ENCODE measurements at regions not wholly inside any gene's neighbourhood (a gene's known extent, or its start where the extent isn't known, plus 50 kb on each side); places are given as distances from the start of the nearest gene placed in this dataset.

DNA sequence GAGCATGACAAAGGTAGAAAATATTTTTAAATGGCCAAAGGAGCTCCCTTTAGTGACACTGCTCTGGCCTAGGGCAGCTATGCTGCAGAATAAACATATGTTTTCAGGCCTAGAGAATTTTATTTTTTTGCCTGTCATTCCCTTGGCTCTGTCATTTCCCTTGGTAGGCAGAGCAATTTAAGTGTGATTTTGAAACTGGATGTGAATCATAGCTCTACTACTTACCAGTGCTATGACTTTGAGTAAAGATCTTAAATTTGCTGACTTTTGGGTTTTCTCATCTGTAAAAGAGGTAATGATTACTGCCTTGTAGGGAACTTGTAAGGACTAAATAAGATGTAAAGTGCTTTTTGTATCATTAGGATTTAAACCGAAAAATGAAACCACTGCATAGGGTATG is 189.0 kb upstream of the ZRANB2 start:
- no peak overlapping the region for H3K4me3 ChIP-seq (ENCODE audit: low read depth, low read length)
- no peak for DNase-seq (ENCODE audit: low read depth)

DNA sequence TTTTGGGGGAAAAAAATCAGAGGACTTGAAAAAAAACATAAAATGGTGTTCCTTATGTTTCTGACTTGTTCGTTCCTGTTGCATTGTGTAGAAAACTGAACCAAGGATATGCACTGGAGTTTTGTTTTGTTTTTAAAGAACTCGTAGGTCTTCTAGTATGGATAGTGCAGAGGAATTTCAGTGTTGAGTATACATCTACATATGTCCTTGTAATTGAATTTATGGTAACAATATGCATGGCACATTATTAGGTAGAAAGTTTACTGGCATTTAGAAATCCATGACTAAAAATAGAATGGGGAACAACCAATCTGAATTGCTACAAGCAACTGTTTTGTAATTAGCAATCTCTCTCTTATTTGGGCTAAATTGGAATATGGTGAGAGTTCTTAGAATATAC is 188.3 kb upstream of the ZRANB2 start:
- no peak for DNase-seq (ENCODE audit: low read depth)
- H3K4me3 ChIP-seq (ENCODE audit: low read depth, low read length): no peak overlapping the region

GRCh38 chr1:71267220-71267619 is 186.4 kb upstream of the ZRANB2 start:
- no peak overlapping the region for H3K4me3 ChIP-seq (ENCODE audit: low read depth, low read length)
- DNase-seq (ENCODE audit: low read depth): no peak

GRCh38 chr1:71264039-71264438 is 183.2 kb upstream of the ZRANB2 start:
- DNase-seq (ENCODE audit: low read depth): no peak
- no peak overlapping the region for H3K4me3 ChIP-seq (ENCODE audit: low read depth, low read length)

- no peak for DNase-seq (ENCODE audit: low read depth)
Observed at GRCh38 chr1:71262970-71263369, 182.1 kb upstream of the ZRANB2 start.

DNA sequence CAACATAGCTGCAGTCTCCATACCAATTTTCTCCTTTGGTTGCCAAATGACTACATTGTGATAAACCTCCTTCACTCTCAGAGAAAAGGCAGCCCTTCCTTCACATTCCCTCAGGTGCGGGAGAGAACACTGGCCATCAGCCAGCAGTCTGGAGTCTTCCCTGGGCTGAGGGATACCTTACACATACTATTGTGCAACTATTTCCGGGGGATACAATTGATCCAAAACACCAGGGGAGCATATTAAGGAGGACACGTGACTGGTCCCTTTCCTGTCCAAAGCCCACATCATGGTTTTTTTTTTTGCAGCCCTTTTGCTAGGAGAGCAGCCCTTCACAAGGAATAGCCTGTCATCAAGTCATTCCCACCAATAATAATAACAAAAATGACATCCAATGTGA is 172.1 kb upstream of the ZRANB2 start:
- no peak overlapping the region for H3K4me3 ChIP-seq (ENCODE audit: low read depth, low read length)
- no peak for DNase-seq (ENCODE audit: low read depth)

More at GRCh38 chr1:71262970-71263369, 182.1 kb upstream of the ZRANB2 start:
- no peak overlapping the region for H3K4me3 ChIP-seq (ENCODE audit: low read depth, low read length)

DNA sequence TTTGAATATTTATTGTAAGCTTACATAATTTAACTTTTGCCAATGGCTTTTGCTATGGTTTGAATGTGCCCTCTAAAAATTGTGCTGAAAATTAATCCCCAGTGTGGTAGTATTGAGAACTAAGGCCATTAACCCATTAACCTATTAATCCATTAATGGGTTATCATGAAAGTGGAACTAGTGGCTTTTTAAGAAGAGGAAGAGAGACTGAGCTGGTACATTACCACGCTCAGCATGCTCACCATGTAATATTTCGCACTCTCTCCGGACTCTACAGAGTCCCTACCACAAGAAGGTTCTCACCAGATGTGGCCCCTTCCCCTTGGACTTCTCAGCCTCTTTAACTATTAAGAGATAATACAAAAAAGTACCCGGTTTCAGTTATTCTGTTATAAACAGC is 164.4 kb upstream of the ZRANB2 start:
- no peak overlapping the region for H3K4me3 ChIP-seq (ENCODE audit: low read depth, low read length)
- DNase-seq (ENCODE audit: low read depth): no peak

- no peak for DNase-seq (ENCODE audit: low read depth)
- no peak overlapping the region for H3K4me3 ChIP-seq (ENCODE audit: low read depth, low read length)
Observed at GRCh38 chr1:71242239-71242638, 161.4 kb upstream of the ZRANB2 start.

- peak; percentile 18 for DNase-seq (ENCODE audit: low read depth)
- H3K4me3 ChIP-seq (ENCODE audit: low read depth, low read length): no peak overlapping the region
Observed at GRCh38 chr1:71240656-71241055, 159.8 kb upstream of the ZRANB2 start.

DNA sequence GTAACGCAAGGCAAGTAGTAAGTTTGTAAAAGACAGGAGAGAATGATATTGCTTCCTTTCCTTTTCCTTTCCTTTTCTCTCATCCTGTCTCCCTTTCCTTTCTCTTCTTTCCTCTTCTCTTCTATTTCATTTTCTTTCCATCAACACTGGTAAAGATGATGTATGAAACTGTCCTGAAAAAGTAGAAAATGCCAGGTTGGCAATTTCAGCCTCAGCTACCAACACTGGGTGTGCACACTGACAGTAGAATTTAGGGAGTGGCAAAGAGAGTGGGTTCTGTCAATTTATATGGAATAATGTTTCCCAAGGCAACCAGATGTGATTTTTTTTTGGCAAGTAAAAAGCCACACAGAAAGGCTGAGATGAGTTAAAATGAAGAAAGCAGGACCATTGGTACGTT is 155.7 kb upstream of the ZRANB2 start:
- no peak for DNase-seq (ENCODE audit: low read depth)
- no peak overlapping the region for H3K4me3 ChIP-seq (ENCODE audit: low read depth, low read length)

GRCh38 chr1:71233645-71234044 is 152.8 kb upstream of the ZRANB2 start:
- H3K4me3 ChIP-seq (ENCODE audit: low read depth, low read length): no peak overlapping the region
- no peak for DNase-seq (ENCODE audit: low read depth)

DNA sequence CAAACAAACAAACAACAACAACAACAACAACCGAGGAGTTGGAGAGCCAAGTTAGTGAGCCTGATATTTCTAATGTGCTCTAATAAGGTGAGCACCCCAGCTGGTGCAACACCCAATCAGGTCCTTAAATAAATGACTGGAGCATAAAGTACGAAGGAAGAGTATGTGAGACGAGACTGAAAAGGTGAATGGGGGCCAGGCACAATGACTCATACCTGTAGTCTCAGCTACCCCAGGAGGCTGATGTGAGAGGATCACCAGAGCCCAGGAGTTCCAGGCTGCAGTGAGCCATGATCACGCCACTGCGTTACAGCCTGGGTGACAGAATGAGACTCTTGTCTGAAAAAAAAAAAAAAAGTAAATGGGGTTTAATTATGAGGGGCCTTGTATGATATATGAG is 152.0 kb upstream of the ZRANB2 start:
- H3K4me3 ChIP-seq (ENCODE audit: low read depth, low read length): no peak overlapping the region

GRCh38 chr1:71232166-71232763 is 151.4 kb upstream of the ZRANB2 start:
- no peak for DNase-seq (ENCODE audit: low read depth)
- no peak overlapping the region for H3K4me3 ChIP-seq (ENCODE audit: low read depth, low read length)

More for the DNA sequence above, 152.0 kb upstream of the ZRANB2 start:
- no peak for DNase-seq (ENCODE audit: low read depth)

DNA sequence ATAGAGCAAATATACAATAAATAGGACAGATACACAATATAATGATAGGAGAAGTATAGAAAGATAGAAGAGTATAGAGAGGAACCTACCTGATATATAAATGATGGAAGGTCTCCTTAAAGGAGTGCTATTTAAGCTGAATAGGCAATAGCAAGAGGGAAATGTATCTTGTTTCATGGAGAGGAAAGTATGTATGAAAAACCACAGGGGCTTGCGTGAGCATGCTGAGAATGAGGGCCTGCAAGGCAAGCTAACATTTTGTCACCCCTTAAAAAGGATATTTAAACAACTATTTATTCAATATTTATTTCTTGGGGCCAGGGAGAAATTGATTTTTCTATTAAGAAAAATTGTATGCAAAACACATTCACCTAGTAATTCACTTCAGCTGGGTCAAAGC is 150.9 kb upstream of the ZRANB2 start:
- H3K4me3 ChIP-seq (ENCODE audit: low read depth, low read length): no peak overlapping the region
- no peak for DNase-seq (ENCODE audit: low read depth)

GRCh38 chr1:71228742-71229365 is 148.0 kb upstream of the ZRANB2 start:
- H3K4me3 ChIP-seq (ENCODE audit: low read depth, low read length): no peak overlapping the region
- DNase-seq (ENCODE audit: low read depth): no peak

DNA sequence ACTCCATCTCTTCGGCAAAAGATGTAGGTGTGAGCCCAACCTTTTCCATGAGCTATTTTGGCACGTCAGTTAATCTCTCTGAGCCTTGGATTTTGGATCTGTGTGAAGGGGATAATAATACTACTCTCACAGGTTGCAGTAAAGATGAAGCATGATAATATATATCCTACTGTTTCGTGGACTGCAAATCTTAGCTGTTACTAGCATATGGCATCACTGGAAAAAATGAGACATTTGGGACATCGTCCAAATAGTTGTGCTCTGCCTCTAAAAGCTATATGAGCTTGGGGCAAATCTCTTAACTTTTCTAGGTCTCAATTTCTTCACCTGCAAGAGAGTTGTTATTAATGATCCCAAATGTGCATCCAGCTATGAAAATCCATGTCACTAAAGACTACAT is 147.4 kb upstream of the ZRANB2 start:
- H3K4me3 ChIP-seq (ENCODE audit: low read depth, low read length): no peak overlapping the region
- DNase-seq (ENCODE audit: low read depth): no peak

GRCh38 chr1:71224741-71225377 is 144.0 kb upstream of the ZRANB2 start:
- no peak for DNase-seq (ENCODE audit: low read depth)
- H3K4me3 ChIP-seq (ENCODE audit: low read depth, low read length): no peak overlapping the region

GRCh38 chr1:71223641-71224340 is 143.0 kb upstream of the ZRANB2 start:
- DNase-seq (ENCODE audit: low read depth): peak; percentile 42
- H3K4me3 ChIP-seq (ENCODE audit: low read depth, low read length): no peak overlapping the region

DNA sequence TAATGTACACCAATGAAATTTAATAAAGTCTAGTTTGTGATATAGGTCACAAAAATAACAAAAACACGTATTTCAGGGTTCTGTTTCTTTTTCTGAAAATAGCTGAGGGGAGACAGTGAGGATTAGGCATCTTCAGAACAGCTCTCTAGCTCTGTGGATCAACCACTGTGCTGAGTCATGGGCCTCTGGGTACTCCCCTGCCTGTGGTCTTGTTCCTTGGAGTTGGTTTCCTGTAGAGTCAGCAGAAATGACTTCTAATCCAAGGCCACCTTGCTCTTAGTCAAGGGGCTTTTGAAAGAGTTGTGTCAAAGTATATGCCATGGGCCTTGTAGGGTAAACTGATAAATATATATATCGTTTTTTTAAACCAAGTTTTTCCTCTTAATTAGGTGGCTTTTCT is 141.8 kb upstream of the ZRANB2 start:
- no peak for DNase-seq (ENCODE audit: low read depth)
- H3K4me3 ChIP-seq (ENCODE audit: low read depth, low read length): no peak overlapping the region

DNA sequence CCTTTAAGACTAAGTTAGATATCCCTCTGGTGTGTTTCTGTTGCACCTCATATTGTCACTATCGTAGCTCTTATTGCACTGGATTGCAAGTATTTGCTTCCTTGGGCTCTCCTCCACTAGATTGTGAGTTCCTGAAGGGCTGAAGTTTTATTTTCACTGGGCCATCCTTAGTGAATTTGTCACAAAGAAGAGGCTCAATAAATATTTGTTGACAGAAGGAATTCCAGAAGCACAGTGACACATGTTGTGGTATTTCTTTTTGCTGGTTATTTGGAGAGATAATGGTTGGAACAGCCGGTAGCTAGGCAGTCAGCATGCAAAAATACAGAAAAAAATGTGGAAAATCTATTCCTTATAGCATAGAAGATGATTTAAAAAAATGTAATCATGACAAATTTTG is 129.9 kb upstream of the ZRANB2 start:
- DNase-seq (ENCODE audit: low read depth): no peak
- H3K4me3 ChIP-seq (ENCODE audit: low read depth, low read length): no peak overlapping the region

GRCh38 chr1:71203241-71203640 is 122.4 kb upstream of the ZRANB2 start:
- H3K4me3 ChIP-seq (ENCODE audit: low read depth, low read length): no peak overlapping the region
- no peak for DNase-seq (ENCODE audit: low read depth)
